ENCODE measurements at regions not wholly inside any gene's neighbourhood (a gene's known extent, or its start where the extent isn't known, plus 50 kb on each side); places are given as distances from the start of the nearest gene placed in this dataset.

DNA sequence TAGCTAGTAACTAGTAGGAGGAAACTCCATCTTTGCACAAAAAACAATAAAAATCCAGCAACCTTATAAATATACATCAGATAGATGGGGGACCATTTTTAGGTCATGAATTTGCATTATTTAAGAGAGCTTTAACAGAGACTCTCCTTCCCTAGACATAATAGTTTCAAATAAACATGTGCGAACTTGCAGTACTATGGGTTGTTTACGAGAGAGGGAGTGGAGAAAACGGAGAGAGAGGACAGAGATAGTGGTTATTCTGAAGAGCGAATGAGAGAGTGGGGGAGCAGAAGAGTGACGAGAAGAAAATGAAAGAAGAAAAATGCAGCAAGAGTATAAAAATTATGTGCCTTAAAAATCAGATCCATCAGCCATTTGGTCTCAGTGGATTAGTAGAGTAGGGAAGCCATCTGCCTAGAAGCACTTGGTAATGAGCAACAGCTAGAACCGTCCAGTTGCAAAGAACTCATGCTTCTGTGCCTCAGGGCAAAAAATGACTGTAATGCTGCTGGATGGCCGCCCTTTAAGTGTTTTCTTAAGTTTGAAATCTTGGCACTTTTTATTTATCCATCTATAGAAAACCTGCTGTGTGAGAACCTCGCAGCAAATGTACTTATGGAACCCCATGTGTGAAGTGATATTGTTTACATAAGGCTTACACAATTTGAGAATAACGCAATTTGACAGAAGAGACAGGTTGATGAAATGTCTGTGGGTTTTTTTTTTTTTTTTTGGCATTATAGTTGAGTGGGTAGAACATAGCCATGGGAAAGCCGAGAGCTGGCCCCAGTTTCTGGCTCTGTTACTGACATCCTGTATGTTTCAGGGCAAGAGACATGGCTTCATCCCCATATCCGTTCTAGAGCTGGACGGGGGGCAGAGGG is 95.6 kb upstream of the ZNF608 start:
- no peak overlapping the region for H3K27ac ChIP-seq (ENCODE audit: low read depth, low read length)
- H3K9me3 ChIP-seq (ENCODE audit: control insufficient read depth, insufficient read depth, low read depth, low read length): no peaks in the 10 kb centered on the region
- H3K27me3 ChIP-seq (ENCODE audit: control insufficient read depth, insufficient read depth, low read length): no peaks in the 10 kb centered on the region
- no peaks in the 10 kb centered on the region; the same call in 1 of the 2 replicates for H3K4me1 ChIP-seq (ENCODE audit: control insufficient read depth, insufficient read depth, low read length)
- no peak overlapping the region for H3K4me3 ChIP-seq (ENCODE audit: low read depth, low read length)
- no peaks in the 10 kb centered on the region for H3K36me3 ChIP-seq (ENCODE audit: control insufficient read depth, insufficient read depth, low read length)
- no peak overlapping the region for H3K9ac ChIP-seq (ENCODE audit: low read length)

DNA sequence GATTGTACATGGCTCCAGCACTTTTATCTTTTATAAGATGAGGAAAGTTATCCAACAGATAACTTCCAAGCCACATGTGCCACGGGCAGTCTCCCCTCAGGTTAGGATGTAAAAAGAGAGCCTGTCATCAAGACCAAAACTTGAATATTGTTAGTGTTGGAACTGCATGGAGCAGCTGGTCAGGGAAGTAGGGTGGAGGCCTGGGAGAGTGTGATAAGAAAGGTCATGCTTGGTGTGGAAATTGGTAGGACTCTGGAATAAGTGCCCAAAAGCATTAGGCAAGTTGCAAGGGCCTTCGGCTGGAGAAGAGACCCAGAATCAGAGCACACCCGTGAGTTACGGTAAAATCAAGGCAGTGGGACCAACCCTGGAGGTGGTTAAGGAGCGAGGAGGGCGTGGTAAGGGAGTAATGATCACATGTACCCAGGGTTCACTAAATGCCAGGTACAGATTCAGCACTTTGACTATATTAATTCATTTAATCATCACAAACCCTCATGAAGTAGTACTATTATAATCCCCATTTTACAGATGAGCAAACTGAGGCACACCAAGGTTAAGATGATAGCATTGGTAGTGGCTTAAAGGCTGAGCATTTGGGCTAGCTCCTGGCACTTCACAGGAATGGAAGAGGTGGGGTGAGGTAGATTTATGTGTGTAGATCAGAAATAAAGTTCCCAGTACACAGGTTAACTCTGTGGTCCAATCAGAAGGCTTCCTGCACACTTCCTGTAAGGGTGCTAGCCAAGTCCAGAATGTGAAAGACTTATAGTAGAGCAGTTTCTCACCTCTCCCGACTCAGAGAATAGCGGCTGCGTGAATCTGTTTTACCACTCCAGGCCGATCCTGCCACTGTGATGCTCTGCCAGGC is 96.5 kb upstream of the ZNF608 start:
- no peaks in the 10 kb centered on the region for H3K9me3 ChIP-seq (ENCODE audit: control insufficient read depth, insufficient read depth, low read depth, low read length)
- H3K36me3 ChIP-seq (ENCODE audit: control insufficient read depth, insufficient read depth, low read length): no peaks in the 10 kb centered on the region
- no peak overlapping the region for H3K9ac ChIP-seq (ENCODE audit: low read length)
- no peak overlapping the region for H3K27ac ChIP-seq (ENCODE audit: low read depth, low read length)
- no peaks in the 10 kb centered on the region; the same call in 1 of the 2 replicates for H3K4me1 ChIP-seq (ENCODE audit: control insufficient read depth, insufficient read depth, low read length)
- no peak overlapping the region for H3K4me3 ChIP-seq (ENCODE audit: low read depth, low read length)
- H3K27me3 ChIP-seq (ENCODE audit: control insufficient read depth, insufficient read depth, low read length): no peaks in the 10 kb centered on the region

DNA sequence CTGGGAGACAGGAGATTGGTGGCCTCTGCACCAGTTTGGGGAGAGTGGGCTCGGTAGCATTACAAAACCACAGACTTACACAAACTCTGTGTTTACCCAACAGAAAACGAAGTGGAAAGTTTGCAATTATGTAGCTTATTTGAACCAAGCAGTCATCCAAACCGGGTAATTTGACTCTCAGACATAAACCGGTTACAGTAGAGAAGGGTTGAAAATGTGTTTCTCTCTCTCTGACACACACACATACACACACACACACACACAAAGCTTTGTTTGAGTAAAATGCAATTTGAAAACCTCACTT is 97.1 kb upstream of the ZNF608 start:
- Histone ChIP-seq H3K9ac (ENCODE audit: low read length) (no peak overlapping the region), H3K27ac (ENCODE audit: low read depth, low read length) (no peak overlapping the region)

GRCh38 chr5:124844371-124844920 is 98.0 kb upstream of the ZNF608 start:
- Histone ChIP-seq H3K9me3 (ENCODE audit: control insufficient read depth, insufficient read depth, low read depth, low read length) (no peaks in the 10 kb centered on the region), H3K27me3 (ENCODE audit: control insufficient read depth, insufficient read depth, low read length) (no peaks in the 10 kb centered on the region), H3K4me3 (ENCODE audit: low read depth, low read length) (no peak overlapping the region), H3K27ac (ENCODE audit: low read depth, low read length) (no peak overlapping the region), H3K36me3 (ENCODE audit: control insufficient read depth, insufficient read depth, low read length) (no peaks in the 10 kb centered on the region), H3K9ac (ENCODE audit: low read length) (no peak overlapping the region), H3K4me1 (ENCODE audit: control insufficient read depth, insufficient read depth, low read length) (no peaks in the 10 kb centered on the region; the same call in 1 of the 2 replicates)

More for the DNA sequence above, 97.1 kb upstream of the ZNF608 start:
- Histone ChIP-seq H3K27me3 (ENCODE audit: control insufficient read depth, insufficient read depth, low read length) (no peaks in the 10 kb centered on the region), H3K4me1 (ENCODE audit: control insufficient read depth, insufficient read depth, low read length) (no peaks in the 10 kb centered on the region; the same call in 1 of the 2 replicates), H3K9me3 (ENCODE audit: control insufficient read depth, insufficient read depth, low read depth, low read length) (no peaks in the 10 kb centered on the region), H3K4me3 (ENCODE audit: low read depth, low read length) (no peak overlapping the region), H3K36me3 (ENCODE audit: control insufficient read depth, insufficient read depth, low read length) (no peaks in the 10 kb centered on the region)

DNA sequence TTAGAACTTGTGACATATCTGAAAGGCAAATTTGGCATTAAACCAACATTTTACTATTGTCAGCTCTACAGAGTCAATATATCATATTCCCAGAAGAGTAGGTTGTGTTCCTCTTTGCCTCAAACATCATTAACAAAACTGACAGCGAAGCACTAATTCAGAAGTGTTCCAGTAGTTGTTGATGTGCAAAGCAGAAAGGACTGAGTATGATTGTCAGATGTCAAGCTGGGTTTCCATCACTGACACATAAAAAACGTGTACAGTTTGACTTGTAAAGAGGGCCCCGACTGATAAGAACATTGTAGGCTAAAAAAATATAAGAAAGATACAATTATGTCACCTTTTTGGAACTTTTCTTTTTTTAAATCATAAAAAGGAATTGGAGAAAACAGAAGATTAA is 101.5 kb upstream of the ZNF608 start:
- no peaks in the 10 kb centered on the region for H3K27me3 ChIP-seq (ENCODE audit: control insufficient read depth, insufficient read depth, low read length)
- no peaks in the 10 kb centered on the region for H3K4me1 ChIP-seq (ENCODE audit: control insufficient read depth, insufficient read depth, low read length)
- no peaks in the 10 kb centered on the region for H3K9me3 ChIP-seq (ENCODE audit: control insufficient read depth, insufficient read depth, low read depth, low read length)
- H3K36me3 ChIP-seq (ENCODE audit: control insufficient read depth, insufficient read depth, low read length): no peaks in the 10 kb centered on the region
- no peak overlapping the region for H3K27ac ChIP-seq (ENCODE audit: low read depth, low read length)
- H3K4me3 ChIP-seq (ENCODE audit: low read depth, low read length): no peak overlapping the region
- no peak overlapping the region for H3K9ac ChIP-seq (ENCODE audit: low read length)

- Histone ChIP-seq H3K9me3 (ENCODE audit: control insufficient read depth, insufficient read depth, low read depth, low read length) (no peaks in the 10 kb centered on the region), H3K27ac (ENCODE audit: low read depth, low read length) (no peak overlapping the region), H3K4me3 (ENCODE audit: low read depth, low read length) (no peak overlapping the region), H3K9ac (ENCODE audit: low read length) (no peak overlapping the region), H3K4me1 (ENCODE audit: control insufficient read depth, insufficient read depth, low read length) (no peaks in the 10 kb centered on the region), H3K27me3 (ENCODE audit: control insufficient read depth, insufficient read depth, low read length) (no peaks in the 10 kb centered on the region), H3K36me3 (ENCODE audit: control insufficient read depth, insufficient read depth, low read length) (no peaks in the 10 kb centered on the region)
These were observed 103.3 kb upstream of the ZNF608 start for GRCh38 chr5:124849774-124850173.

DNA sequence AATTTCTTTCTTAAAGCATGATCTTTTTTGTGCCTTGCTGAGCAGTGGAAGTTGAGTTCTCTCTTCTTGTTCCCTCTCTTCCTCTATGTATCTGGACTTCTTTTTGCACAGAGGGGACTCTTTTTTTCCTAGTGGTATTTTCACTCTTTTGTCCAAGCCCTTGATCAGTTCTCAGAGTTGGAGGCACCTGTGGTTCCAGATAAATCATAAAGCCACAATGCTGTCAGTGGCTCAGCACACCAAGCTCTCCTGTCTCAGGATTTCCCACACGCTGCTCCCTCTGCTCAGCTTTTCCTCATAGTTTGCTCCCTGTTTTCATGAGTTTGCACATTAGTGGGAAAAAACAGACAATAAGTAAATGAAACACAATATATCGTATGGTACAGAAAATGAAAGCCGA is 110.3 kb upstream of the ZNF608 start:
- Histone ChIP-seq H3K36me3 (ENCODE audit: control insufficient read depth, insufficient read depth, low read length) (no peaks in the 10 kb centered on the region), H3K27me3 (ENCODE audit: control insufficient read depth, insufficient read depth, low read length) (no peaks in the 10 kb centered on the region), H3K27ac (ENCODE audit: low read depth, low read length) (no peak overlapping the region), H3K9me3 (ENCODE audit: control insufficient read depth, insufficient read depth, low read depth, low read length) (no peaks in the 10 kb centered on the region), H3K4me1 (ENCODE audit: control insufficient read depth, insufficient read depth, low read length) (no peaks in the 10 kb centered on the region), H3K4me3 (ENCODE audit: low read depth, low read length) (no peak overlapping the region), H3K9ac (ENCODE audit: low read length) (no peak overlapping the region)

DNA sequence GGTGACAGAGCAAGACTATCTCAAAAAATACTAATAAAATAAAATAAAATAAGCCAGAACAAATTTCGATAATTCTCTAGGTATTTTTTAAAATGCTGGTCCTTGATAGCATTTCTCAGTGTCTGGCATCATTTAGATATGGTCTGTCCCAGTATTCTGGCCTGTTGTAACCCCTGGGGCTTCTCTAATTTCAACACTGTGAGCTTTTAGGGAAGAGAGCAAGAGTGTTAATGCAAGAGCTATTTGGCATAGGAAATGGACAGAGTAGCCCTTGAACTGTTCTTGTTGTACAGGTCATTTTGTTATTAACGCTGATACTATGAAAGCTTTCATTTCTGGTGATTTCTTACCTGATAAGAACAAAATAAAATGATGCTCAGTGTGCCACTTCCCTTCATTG is 112.2 kb upstream of the ZNF608 start:
- no peak overlapping the region for H3K27ac ChIP-seq (ENCODE audit: low read depth, low read length)
- H3K9me3 ChIP-seq (ENCODE audit: control insufficient read depth, insufficient read depth, low read depth, low read length): no peaks in the 10 kb centered on the region
- H3K27me3 ChIP-seq (ENCODE audit: control insufficient read depth, insufficient read depth, low read length): no peaks in the 10 kb centered on the region
- H3K36me3 ChIP-seq (ENCODE audit: control insufficient read depth, insufficient read depth, low read length): no peaks in the 10 kb centered on the region
- H3K4me1 ChIP-seq (ENCODE audit: control insufficient read depth, insufficient read depth, low read length): no peaks in the 10 kb centered on the region
- H3K4me3 ChIP-seq (ENCODE audit: low read depth, low read length): no peak overlapping the region
- H3K9ac ChIP-seq (ENCODE audit: low read length): no peak overlapping the region

GRCh38 chr5:124859027-124859426 is 112.6 kb upstream of the ZNF608 start:
- Histone ChIP-seq H3K9ac (ENCODE audit: low read length) (no peak overlapping the region), H3K9me3 (ENCODE audit: control insufficient read depth, insufficient read depth, low read depth, low read length) (no peaks in the 10 kb centered on the region), H3K4me1 (ENCODE audit: control insufficient read depth, insufficient read depth, low read length) (no peaks in the 10 kb centered on the region), H3K27ac (ENCODE audit: low read depth, low read length) (no peak overlapping the region), H3K36me3 (ENCODE audit: control insufficient read depth, insufficient read depth, low read length) (no peaks in the 10 kb centered on the region), H3K4me3 (ENCODE audit: low read depth, low read length) (no peak overlapping the region), H3K27me3 (ENCODE audit: control insufficient read depth, insufficient read depth, low read length) (no peaks in the 10 kb centered on the region)

GRCh38 chr5:124859556-124860290 is 113.3 kb upstream of the ZNF608 start:
- no peak overlapping the region for H3K27ac ChIP-seq (ENCODE audit: low read depth, low read length)
- no peaks in the 10 kb centered on the region for H3K9me3 ChIP-seq (ENCODE audit: control insufficient read depth, insufficient read depth, low read depth, low read length)
- no peak overlapping the region for H3K4me3 ChIP-seq (ENCODE audit: low read depth, low read length)
- H3K4me1 ChIP-seq (ENCODE audit: control insufficient read depth, insufficient read depth, low read length): no peaks in the 10 kb centered on the region
- H3K9ac ChIP-seq (ENCODE audit: low read length): no peak overlapping the region
- no peaks in the 10 kb centered on the region for H3K36me3 ChIP-seq (ENCODE audit: control insufficient read depth, insufficient read depth, low read length)
- H3K27me3 ChIP-seq (ENCODE audit: control insufficient read depth, insufficient read depth, low read length): no peaks in the 10 kb centered on the region

Measured in HUES6 (cell line).